GM18951 (cell line): ENCODE measurements at regions not wholly inside any gene's neighbourhood (a gene's known extent, or its start where the extent isn't known, plus 50 kb on each side); places are given as distances from the start of the nearest gene placed in this dataset.
"Not testable (repeated sequence)": the region's sequence is repeated elsewhere in the genome, so short reads cannot be mapped to it uniquely, and the experiment has no call there.

ENCODE experiments used
- POLR2A ChIP-seq: IDR thresholded peaks from 4 replicates; pipeline ENCODE4 v1.6.1; 2011; ENCODE audit warnings: mild to moderate bottlenecking; ENCODE audit not compliant: insufficient read length, insufficient read depth; ENCODE audit errors: extremely low read depth
- in situ Hi-C: fragments of 300-500 bp; cut with MboI; formaldehyde crosslinking; loops from one replicate; pipeline ENCODE4 v1.12.0; 2022; ENCODE audit warnings: low sequenced_read_pairs, mixed read lengths, inconsistent platforms; ENCODE audit not compliant: unreplicated experiment

GRCh38 chr17:71634376-71634775, 486.4 kb upstream of the SOX9 start:
- no peak for TF ChIP-seq POLR2A

GRCh38 chr17:71635187-71635586, 485.6 kb upstream of the SOX9 start:
- in situ Hi-C loops: no loop called here
- TF ChIP-seq POLR2A: no peak

More at GRCh38 chr17:71634376-71634775, 486.4 kb upstream of the SOX9 start:
- in situ Hi-C loops: no loop called here

DNA sequence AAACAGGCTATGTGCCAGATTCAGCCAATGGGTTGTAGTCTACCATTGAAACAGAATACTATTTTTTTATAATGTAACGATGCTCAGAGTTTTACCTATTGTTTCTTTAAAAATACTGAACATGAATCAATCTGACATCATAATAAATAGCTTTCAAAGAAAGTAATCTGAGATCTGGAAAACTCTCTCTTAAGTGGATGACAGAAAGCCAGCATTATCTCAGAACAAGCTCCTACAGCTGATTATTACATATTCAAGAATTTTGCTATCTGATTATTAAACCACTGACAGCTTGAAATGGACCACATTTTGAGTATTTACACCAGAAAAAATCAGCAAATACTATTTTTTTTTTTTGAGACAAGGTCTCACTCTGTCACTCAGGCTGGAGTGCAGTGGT, 484.2 kb upstream of the SOX9 start:
- in situ Hi-C loops: no loop called here
- TF ChIP-seq POLR2A: no peak

DNA sequence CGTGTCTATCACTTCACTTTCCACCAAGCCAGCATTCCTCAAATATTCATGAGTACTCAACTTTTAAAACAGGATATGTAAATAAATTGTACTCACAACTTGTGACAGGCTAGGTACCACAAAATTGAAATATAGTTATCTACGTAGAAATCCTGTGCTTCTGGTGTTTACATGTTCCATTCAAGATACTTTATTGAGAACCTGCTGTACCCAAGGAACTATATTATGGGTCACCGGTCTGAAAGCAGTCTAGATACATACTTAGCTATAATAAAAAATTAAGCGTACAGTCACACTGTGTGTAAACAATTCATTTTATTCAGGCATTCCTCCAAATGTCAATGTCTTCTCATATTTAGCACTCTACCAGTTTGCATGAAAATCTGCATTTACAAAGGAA, 482.2 kb upstream of the SOX9 start:
- no peak for TF ChIP-seq POLR2A
- in situ Hi-C loops: no loop called here

DNA sequence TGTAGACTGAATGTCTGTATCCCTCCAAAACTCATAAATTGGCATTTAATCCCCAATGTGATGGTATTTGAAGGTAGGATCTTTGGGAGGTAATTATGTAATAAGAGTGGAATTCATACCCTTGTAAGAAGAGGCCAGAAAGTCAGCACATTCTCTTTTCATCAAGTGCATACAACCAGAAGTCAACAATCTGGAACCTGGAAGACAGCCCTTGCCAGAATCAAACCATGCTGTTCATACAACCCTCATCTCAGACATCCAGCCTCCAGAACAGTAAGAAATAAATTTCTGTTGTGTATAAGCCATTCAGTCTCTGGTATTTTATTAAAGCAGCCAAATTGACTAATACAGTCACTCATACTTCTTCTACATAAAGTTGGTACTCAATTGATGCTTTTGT, 481.0 kb upstream of the SOX9 start:
- in situ Hi-C loops: no loop called here
- no peak for TF ChIP-seq POLR2A

DNA sequence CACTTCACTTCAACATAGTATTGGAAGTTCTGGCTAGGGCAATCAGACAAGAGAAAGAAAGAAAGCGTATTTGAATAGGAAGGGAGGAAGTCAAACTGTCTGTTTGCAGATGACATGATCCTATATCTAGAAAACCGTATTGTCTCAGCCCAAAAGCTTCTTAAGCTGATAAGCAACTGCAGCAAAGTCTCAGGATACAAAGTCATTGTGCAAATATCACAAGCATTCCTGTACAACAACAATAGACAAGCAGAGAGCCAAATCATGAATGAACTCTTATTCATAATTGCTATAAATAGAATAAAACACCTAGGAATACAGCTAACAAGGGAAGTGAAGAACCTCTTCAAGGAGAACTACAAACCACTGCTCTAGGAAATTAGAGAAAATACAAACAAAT, 473.9 kb upstream of the SOX9 start:
- in situ Hi-C loops: not testable (repeated sequence)

GRCh38 chr17:71648342-71648741, 472.5 kb upstream of the SOX9 start:
- in situ Hi-C loops: not testable (repeated sequence)

- TF ChIP-seq POLR2A: no peak
- in situ Hi-C loops: no loop called here
These were observed 470.9 kb upstream of the SOX9 start for GRCh38 chr17:71649941-71650350.

DNA sequence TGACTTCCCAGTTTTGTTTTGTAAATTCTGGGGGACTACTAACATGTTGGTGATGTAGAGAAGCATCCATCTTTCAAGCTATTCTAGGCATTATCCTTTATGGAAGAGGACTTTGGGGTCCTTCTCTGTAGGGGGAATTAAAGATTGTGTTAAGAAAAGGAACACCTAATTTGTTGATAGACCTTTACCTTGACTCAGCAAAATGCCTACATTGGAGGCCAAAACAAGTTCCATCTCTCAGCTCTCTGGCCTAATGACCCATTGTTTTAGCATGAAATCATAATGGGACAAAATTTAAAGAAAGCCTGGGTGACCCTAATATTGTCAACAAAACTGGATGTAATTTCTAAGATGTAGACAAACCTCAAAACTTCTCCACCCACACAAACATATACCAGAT, 465.3 kb upstream of the SOX9 start:
- in situ Hi-C loops: no loop called here
- TF ChIP-seq POLR2A: no peak

DNA sequence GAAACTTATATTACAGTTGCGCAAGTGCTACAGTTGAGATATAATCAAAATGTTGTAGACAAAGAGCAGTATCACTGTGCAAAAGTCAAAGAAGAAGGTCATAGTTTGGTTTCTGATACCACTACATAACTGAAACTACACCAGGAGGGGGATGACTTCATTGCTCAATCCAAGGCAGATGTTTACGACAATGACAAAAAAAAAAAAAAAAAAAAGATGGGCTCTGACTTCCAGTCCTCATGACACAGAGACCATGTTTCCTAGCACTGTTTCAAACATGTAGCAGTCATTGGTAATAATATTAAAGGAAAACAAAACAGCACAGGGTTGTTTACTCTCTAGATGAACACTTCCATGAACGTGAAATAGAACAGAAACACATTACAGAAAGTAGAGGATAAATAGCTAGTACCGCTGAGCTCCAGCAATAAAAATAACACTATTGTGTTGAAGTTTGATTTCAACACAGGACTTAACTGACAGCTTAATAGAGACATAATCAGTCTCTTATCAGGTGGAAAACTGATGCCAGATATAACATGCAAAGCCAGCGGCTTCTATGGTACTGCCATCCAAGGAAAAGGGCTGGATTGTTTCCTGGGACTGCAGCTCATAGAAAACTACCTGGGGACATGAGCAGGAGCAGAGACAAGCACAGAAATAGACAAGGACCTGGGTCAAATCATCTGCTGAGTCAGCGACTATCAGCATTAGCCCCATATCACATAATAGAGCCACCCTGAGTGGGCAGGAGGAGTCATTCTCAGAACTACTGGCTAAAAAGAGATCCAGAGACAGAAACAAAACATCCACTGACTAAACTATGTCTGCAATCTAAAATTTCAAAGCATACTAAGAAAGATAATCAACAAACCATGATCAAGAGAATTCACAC, 463.6 kb upstream of the SOX9 start:
- in situ Hi-C loops: no loop called here
- TF ChIP-seq POLR2A: no peak

- no peak for TF ChIP-seq POLR2A
- in situ Hi-C loops: no loop called here
These were observed 461.8 kb upstream of the SOX9 start for GRCh38 chr17:71658996-71659395.

DNA sequence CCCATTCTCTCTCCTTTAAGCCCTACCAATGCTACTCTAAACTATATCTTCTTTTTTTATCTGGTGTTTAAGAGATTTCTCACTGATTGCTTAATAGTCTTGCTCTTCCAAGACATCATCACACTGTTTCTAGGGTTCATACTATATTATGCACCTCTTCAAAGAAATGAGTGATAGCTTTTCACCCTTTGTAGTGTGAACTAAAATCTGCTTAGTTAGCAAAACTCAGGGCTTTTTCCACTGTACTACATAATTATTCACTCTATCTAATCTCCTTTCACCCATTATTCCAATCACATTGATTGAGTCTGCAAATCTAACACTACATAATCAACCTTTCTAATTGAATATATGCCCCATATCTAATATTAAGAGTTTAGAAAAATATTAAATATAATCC, 456.0 kb upstream of the SOX9 start:
- in situ Hi-C loops: no loop called here
- TF ChIP-seq POLR2A: no peak

- no peak for TF ChIP-seq POLR2A
- in situ Hi-C loops: no loop called here
These were observed 454.8 kb upstream of the SOX9 start for GRCh38 chr17:71666047-71666446.

- TF ChIP-seq POLR2A: no peak
- in situ Hi-C loops: no loop called here
These were observed 453.2 kb upstream of the SOX9 start for GRCh38 chr17:71667661-71668060.

- no peak for TF ChIP-seq POLR2A
- in situ Hi-C loops: no loop called here
These were observed 452.0 kb upstream of the SOX9 start for GRCh38 chr17:71668807-71669206.

DNA sequence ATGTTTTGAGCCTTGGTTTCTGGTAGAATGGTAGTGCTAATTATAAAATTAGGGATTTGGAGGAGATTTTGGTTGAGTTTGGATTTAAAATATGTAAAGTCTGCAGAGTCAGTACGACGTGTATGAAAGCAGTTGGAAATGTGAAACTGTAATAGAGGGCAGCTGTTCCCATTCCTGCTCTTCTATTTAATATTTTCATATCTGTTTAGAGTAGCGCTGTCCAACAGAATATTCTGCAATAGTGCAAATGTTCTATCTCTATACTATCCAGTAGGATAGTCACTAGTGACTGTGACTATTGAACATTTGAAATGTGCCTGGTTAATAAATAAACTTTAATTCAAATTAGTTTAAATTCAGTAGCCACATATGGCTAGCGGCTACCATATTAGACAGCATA, 443.4 kb upstream of the SOX9 start:
- in situ Hi-C loops: no loop called here
- TF ChIP-seq POLR2A: no peak
